Ovary (tissue), 7 donors: ENCODE measurements at regions not wholly inside any gene's neighbourhood (a gene's known extent, or its start where the extent isn't known, plus 50 kb on each side); places are given as distances from the start of the nearest gene placed in this dataset.

Source experiments
- DNase-seq, 5 donors: peaks; one replicate each; pipeline ENCODE4 v3.0.0-alpha.2; 2019 to 2020
- H3K27ac ChIP-seq, 2 donors: fragments of 200-600 bp; one replicate each; pipeline versions ENCODE4 v1.5.1 to v1.8.0; 2019 to 2022
- H3K27me3 ChIP-seq: fragments of 200-600 bp; one replicate; pipeline ENCODE4 v1.8.0; 2022
- H3K36me3 ChIP-seq: fragments of 200-600 bp; sonication (generic); one replicate; pipeline ENCODE4 v1.5.1; 2019
- H3K4me1 ChIP-seq: one replicate; pipeline ENCODE4 v1.8.1; 2013; ENCODE audit warnings: mild to moderate bottlenecking, moderate library complexity; ENCODE audit not compliant: insufficient read depth
- H3K4me3 ChIP-seq: fragments of 200-600 bp; sonication (generic); one replicate; pipeline ENCODE4 v1.5.1; 2017
- H3K9me3 ChIP-seq, 2 donors: fragments of 200-600 bp in 1 of 2; sonication (generic) in 1 of 2; one replicate each; pipeline versions ENCODE4 v1.5.1 to v1.8.1; 2013 to 2019; ENCODE audit warnings: mild to moderate bottlenecking in 1 of 2, moderate library complexity in 1 of 2
- CTCF ChIP-seq, 3 donors: fragments of 450-650 bp in 2 of 3; fragments of 200-600 bp in 1 of 3; IDR thresholded peaks; one replicate each; pipeline versions ENCODE4 v1.5.1 to v1.8.0; 2016 to 2022; ENCODE audit warnings: antibody characterized with exemption in 3 of 3, mild to moderate bottlenecking in 1 of 3
- EP300 ChIP-seq: sonication (generic); formaldehyde crosslinking; IDR thresholded peaks from one replicate; pipeline ENCODE4 v1.6.1; 2017; ENCODE audit warnings: antibody characterized with exemption
- POLR2A ChIP-seq: fragments of 450-650 bp; IDR thresholded peaks from one replicate; pipeline ENCODE4 v1.6.1; 2017; ENCODE audit warnings: antibody characterized with exemption, mild to moderate bottlenecking, moderate library complexity
- WGBS, 3 donors: extraction: QIAGEN DNeasy Blood & Tissue Kit in 1 of 3; methylation state at CpG; one replicate each; pipeline versions ENCODE4 v1.1.5 to v1.1.7; 2013 to 2017; 5-methylcytosine and 5-hydroxymethylcytosine counted together
- intact Hi-C, 4 donors: fragments of 100-400 bp; cut with DNase I; formaldehyde crosslinking; loops; one replicate each; pipeline versions ENCODE4 v1.11.0 to v1.15.1; 2022 to 2023
- donor health status: DM: no; HTN: no; CAD: no; lungs with moderate emphysema.
- donor health status: DM: no; HTN: no; CAD: no.
- donor health status: Bipolar disorder and iron deficiency.
- donor health status: DM: no; HTN: no; CAD: no.
- donor health status: DM: yes; HTN: yes; CAD: no.

GRCh38 chr13:106691861-106692260, 123.9 kb upstream of the ARGLU1 start:
- Histone ChIP-seq H3K9me3 (no peaks in the 10 kb centered on the region), H3K36me3 (no peaks in the 10 kb centered on the region), H3K4me1 (no peaks in the 10 kb centered on the region), H3K27me3 (no peaks in the 10 kb centered on the region), H3K27ac (no peak overlapping the region), H3K4me3 (no peak overlapping the region)
- intact Hi-C loops = no loop called here
- no peak for DNase-seq
- 52 to 60% (median 54%) methylated on average over 2 of the region's 2 CpGs for WGBS, 3 donors
- TF ChIP-seq CTCF (IDR thresholded peaks at IDR 0.05) (no peak), POLR2A (no peak), EP300 (no peak)

- Histone ChIP-seq H3K4me1 (no peaks in the 10 kb centered on the region), H3K9me3 (no peaks in the 10 kb centered on the region), H3K27ac (no peak overlapping the region), H3K36me3 (no peaks in the 10 kb centered on the region), H3K4me3 (no peak overlapping the region), H3K27me3 (no peaks in the 10 kb centered on the region)
- WGBS, 3 donors = 67 to 71% (median 70%) methylated on average over 5 of the region's 5 CpGs
- TF ChIP-seq EP300 = no peak
- no peak for TF ChIP-seq POLR2A
- no peak for TF ChIP-seq CTCF (IDR thresholded peaks at IDR 0.05)
- DNase-seq = no peak
- intact Hi-C loops = no loop called here
Measured at GRCh38 chr13:106691341-106691740, 123.4 kb upstream of the ARGLU1 start.

GRCh38 chr13:106690779-106691178, 122.8 kb upstream of the ARGLU1 start:
- H3K27me3 ChIP-seq = no peaks in the 10 kb centered on the region
- H3K9me3 ChIP-seq = no peaks in the 10 kb centered on the region
- DNase-seq = no peak
- WGBS, 3 donors = 33 to 56% (median 39%) methylated on average over 6 of the region's 6 CpGs
- intact Hi-C loops = no loop called here
- H3K36me3 ChIP-seq = no peaks in the 10 kb centered on the region
- TF ChIP-seq POLR2A (no peak), CTCF (IDR thresholded peaks at IDR 0.05) (no peak), EP300 (no peak)
- no peak overlapping the region for H3K27ac ChIP-seq
- no peaks in the 10 kb centered on the region for H3K4me1 ChIP-seq
- no peak overlapping the region for H3K4me3 ChIP-seq

GRCh38 chr13:106689906-106690305, 122.0 kb upstream of the ARGLU1 start:
- Histone ChIP-seq H3K36me3 (no peaks in the 10 kb centered on the region), H3K4me3 (no peak overlapping the region), H3K9me3 (no peaks in the 10 kb centered on the region), H3K4me1 (no peaks in the 10 kb centered on the region), H3K27ac (no peak overlapping the region), H3K27me3 (no peaks in the 10 kb centered on the region)
- no peak for DNase-seq
- WGBS, 3 donors = 71 to 73% (median 71%) methylated on average over 1 of the region's 1 CpG
- intact Hi-C loops = no loop called here
- TF ChIP-seq POLR2A (no peak), CTCF (IDR thresholded peaks at IDR 0.05) (no peak), EP300 (no peak)

- intact Hi-C loops = no loop called here
Measured at GRCh38 chr13:106688940-106689339, 121.0 kb upstream of the ARGLU1 start.

More at GRCh38 chr13:106688940-106689339, 121.0 kb upstream of the ARGLU1 start:
- 67 to 84% (median 83%) methylated on average over 1 of the region's 1 CpG for WGBS, 3 donors
- no peaks in the 10 kb centered on the region for H3K27me3 ChIP-seq
- no peak for TF ChIP-seq CTCF (IDR thresholded peaks at IDR 0.05)
- TF ChIP-seq POLR2A = no peak
- no peak for TF ChIP-seq EP300
- H3K4me1 ChIP-seq = no peaks in the 10 kb centered on the region
- H3K4me3 ChIP-seq = no peak overlapping the region
- no peaks in the 10 kb centered on the region for H3K36me3 ChIP-seq
- DNase-seq = no peak
- no peak overlapping the region for H3K27ac ChIP-seq
- no peaks in the 10 kb centered on the region for H3K9me3 ChIP-seq
